Calu3 (cell line): ENCODE measurements at regions not wholly inside any gene's neighbourhood (a gene's known extent, or its start where the extent isn't known, plus 50 kb on each side); places are given as distances from the start of the nearest gene placed in this dataset.

Experiments
- BruUV-seq: library from RNA; stranded (reverse); fragments of 400-500 nt; replicated peaks from 2 replicates; lab custom pipeline; 2021; lab: Mats Ljungman, UMichigan
- CTCF ChIA-PET: fragments of 300-600 bp; sonication (Branson Sonifier 250); formaldehyde crosslinking; loops from one replicate; lab custom pipeline; 2022; ENCODE audit warnings: antibody characterized with exemption; lab: Charles Lee
- DNase-seq: peaks from one replicate; pipeline ENCODE4 v3.0.0; 2022
- H3K27ac Mint-ChIP-seq: one replicate; pipeline ENCODE4 v1.8.0; 2022; ENCODE audit warnings: mixed read lengths; ENCODE audit not compliant: unreplicated experiment
- H3K27me3 Mint-ChIP-seq: one replicate; pipeline ENCODE4 v1.8.0; 2022; ENCODE audit warnings: mixed read lengths; ENCODE audit not compliant: unreplicated experiment
- H3K36me3 Mint-ChIP-seq: one replicate; pipeline ENCODE4 v1.8.0; 2022; ENCODE audit warnings: mild to moderate bottlenecking, moderate library complexity, mixed read lengths; ENCODE audit not compliant: insufficient read depth, unreplicated experiment
- H3K4me1 Mint-ChIP-seq: one replicate; pipeline ENCODE4 v1.8.0; 2022; ENCODE audit warnings: mild to moderate bottlenecking, low read depth, mixed read lengths; ENCODE audit not compliant: unreplicated experiment
- H3K4me3 Mint-ChIP-seq: one replicate; pipeline ENCODE4 v1.8.0; 2022; ENCODE audit warnings: mild to moderate bottlenecking, low read depth, moderate library complexity, mixed read lengths; ENCODE audit not compliant: unreplicated experiment
- H3K9me3 Mint-ChIP-seq: one replicate; pipeline ENCODE4 v1.8.0; 2022; ENCODE audit warnings: low read depth, mixed read lengths; ENCODE audit not compliant: unreplicated experiment
- CTCF ChIP-seq: fragments of 200-600 bp; IDR thresholded peaks from one replicate; pipeline ENCODE4 v1.8.0; 2022; ENCODE audit warnings: antibody characterized with exemption; ENCODE audit not compliant: unreplicated experiment
- intact Hi-C: fragments of 100-400 bp; cut with micrococcal nuclease; formaldehyde crosslinking; loops from one replicate; pipeline ENCODE4 v1.10.0; 2022; ENCODE audit not compliant: unreplicated experiment

GRCh38 chr18:59784694-59785093, 87.5 kb upstream of the CCBE1 start:
- CTCF ChIA-PET: interaction anchor here (0.7 to 1.5 kb wide), 2 partner anchors 39 to 66 kb away, joined by 4 read pairs; no protein-coding TSS in a partner anchor
- BruUV-seq: no TSS peak
- Mint-ChIP-seq H3K36me3 (peaks cover 4% of the 10 kb centered on the region), H3K9me3 (no peaks in the 10 kb centered on the region), H3K27me3 (no peaks in the 10 kb centered on the region), H3K27ac (no peak overlapping the region), H3K4me3 (no peak overlapping the region), H3K4me1 (peaks cover 47% of the 10 kb centered on the region)
- intact Hi-C loops: no loop called here
- DNase-seq: no peak
- TF ChIP-seq CTCF: no peak

- DNase-seq: peak; percentile 72
- H3K4me1 Mint-ChIP-seq: peaks cover 36% of the 10 kb centered on the region
- no TSS peak for BruUV-seq
- intact Hi-C loops: loop anchor here (1.0 kb wide), 1 partner anchor 40 kb away; no protein-coding TSS in a partner anchor
- peak overlapping the region; percentile 11 for H3K27ac Mint-ChIP-seq
- CTCF ChIA-PET: interaction anchor here (0.6 to 2.3 kb wide), 4 partner anchors 41 to 322 kb away, joined by 3 to 40 read pairs (median 7); partner anchors contain the start of gene CCBE1
- no peaks in the 10 kb centered on the region for H3K9me3 Mint-ChIP-seq
- H3K36me3 Mint-ChIP-seq: peaks cover 3% of the 10 kb centered on the region
- TF ChIP-seq CTCF: peak; percentile 44
- no peak overlapping the region for H3K4me3 Mint-ChIP-seq
- H3K27me3 Mint-ChIP-seq: no peaks in the 10 kb centered on the region
Observed at GRCh38 chr18:59783138-59783537, 85.9 kb upstream of the CCBE1 start.

GRCh38 chr18:59779979-59780378, 82.8 kb upstream of the CCBE1 start:
- Mint-ChIP-seq H3K4me3 (no peak overlapping the region), H3K36me3 (no peaks in the 10 kb centered on the region), H3K27me3 (peaks cover 12% of the 10 kb centered on the region), H3K9me3 (no peaks in the 10 kb centered on the region), H3K4me1 (peaks cover 12% of the 10 kb centered on the region), H3K27ac (no peak overlapping the region)
- CTCF ChIA-PET: interaction anchor here (1.2 kb wide), 1 partner anchor 44 kb away, joined by 4 read pairs; no protein-coding TSS in a partner anchor
- DNase-seq: no peak
- no TSS peak for BruUV-seq
- no peak for TF ChIP-seq CTCF
- intact Hi-C loops: no loop called here

GRCh38 chr18:59778434-59778833, 81.2 kb upstream of the CCBE1 start:
- peaks cover 27% of the 10 kb centered on the region for H3K27me3 Mint-ChIP-seq
- no TSS peak for BruUV-seq
- TF ChIP-seq CTCF: no peak
- no peak for DNase-seq
- no peaks in the 10 kb centered on the region for H3K9me3 Mint-ChIP-seq
- CTCF ChIA-PET: no interaction called here
- peaks cover 9% of the 10 kb centered on the region for H3K4me1 Mint-ChIP-seq
- H3K36me3 Mint-ChIP-seq: no peaks in the 10 kb centered on the region
- intact Hi-C loops: no loop called here
- no peak overlapping the region for H3K4me3 Mint-ChIP-seq
- no peak overlapping the region for H3K27ac Mint-ChIP-seq
